ENCODE measurements at regions not wholly inside any gene's neighbourhood (a gene's known extent, or its start where the extent isn't known, plus 50 kb on each side); places are given as distances from the start of the nearest gene placed in this dataset.
"Not testable (repeated sequence)": the region's sequence is repeated elsewhere in the genome, so short reads cannot be mapped to it uniquely, and the experiment has no call there.

- no peak for DNase-seq (ENCODE audit: low read depth)
Measured at GRCh38 chr4:52374877-52375276, 284.2 kb downstream of the USP46 start.

GRCh38 chr4:52376132-52376704, 282.9 kb downstream of the USP46 start:
- H3K4me3 ChIP-seq (ENCODE audit: low read depth, low read length), result no peak overlapping the region
- DNase-seq (ENCODE audit: low read depth), result no peak
- no peaks in the 10 kb centered on the region for H3K36me3 ChIP-seq (ENCODE audit: control insufficient read depth, insufficient read depth, low read length)
- H3K27me3 ChIP-seq (ENCODE audit: control insufficient read depth, insufficient read depth, low read length), result peaks cover 3% of the 10 kb centered on the region
- TF ChIP-seq CTCF (IDR thresholded peaks at IDR 0.05; ENCODE audit: insufficient read depth, low read length, poor library complexity, severe bottlenecking), result peak; percentile 41

More at GRCh38 chr4:52374877-52375276, 284.2 kb downstream of the USP46 start:
- no peaks in the 10 kb centered on the region for H3K36me3 ChIP-seq (ENCODE audit: control insufficient read depth, insufficient read depth, low read length)
- no peak overlapping the region for H3K4me3 ChIP-seq (ENCODE audit: low read depth, low read length)
- no peak for TF ChIP-seq CTCF (IDR thresholded peaks at IDR 0.05; ENCODE audit: insufficient read depth, low read length, poor library complexity, severe bottlenecking)
- peaks cover 3% of the 10 kb centered on the region for H3K27me3 ChIP-seq (ENCODE audit: control insufficient read depth, insufficient read depth, low read length)

GRCh38 chr4:52377563-52377962, 281.5 kb downstream of the USP46 start:
- no peak for DNase-seq (ENCODE audit: low read depth)
- peaks cover 3% of the 10 kb centered on the region for H3K27me3 ChIP-seq (ENCODE audit: control insufficient read depth, insufficient read depth, low read length)
- H3K36me3 ChIP-seq (ENCODE audit: control insufficient read depth, insufficient read depth, low read length), result no peaks in the 10 kb centered on the region
- TF ChIP-seq CTCF (IDR thresholded peaks at IDR 0.05; ENCODE audit: insufficient read depth, low read length, poor library complexity, severe bottlenecking), result no peak
- H3K4me3 ChIP-seq (ENCODE audit: low read depth, low read length), result no peak overlapping the region

- no peak overlapping the region for H3K4me3 ChIP-seq (ENCODE audit: low read depth, low read length)
- TF ChIP-seq CTCF (IDR thresholded peaks at IDR 0.05; ENCODE audit: insufficient read depth, low read length, poor library complexity, severe bottlenecking), result no peak
- DNase-seq (ENCODE audit: low read depth), result no peak
- H3K27me3 ChIP-seq (ENCODE audit: control insufficient read depth, insufficient read depth, low read length), result no peaks in the 10 kb centered on the region
- H3K36me3 ChIP-seq (ENCODE audit: control insufficient read depth, insufficient read depth, low read length), result no peaks in the 10 kb centered on the region
Measured at GRCh38 chr4:52407545-52407944, 251.6 kb downstream of the USP46 start.

- no peaks in the 10 kb centered on the region for H3K36me3 ChIP-seq (ENCODE audit: control insufficient read depth, insufficient read depth, low read length)
- no peak for TF ChIP-seq CTCF (IDR thresholded peaks at IDR 0.05; ENCODE audit: insufficient read depth, low read length, poor library complexity, severe bottlenecking)
- no peaks in the 10 kb centered on the region for H3K27me3 ChIP-seq (ENCODE audit: control insufficient read depth, insufficient read depth, low read length)
- DNase-seq (ENCODE audit: low read depth), result no peak
- H3K4me3 ChIP-seq (ENCODE audit: low read depth, low read length), result no peak overlapping the region
Measured at GRCh38 chr4:52408032-52408431, 251.1 kb downstream of the USP46 start.

GRCh38 chr4:52408471-52408870, 250.6 kb downstream of the USP46 start:
- H3K4me3 ChIP-seq (ENCODE audit: low read depth, low read length), result no peak overlapping the region
- H3K36me3 ChIP-seq (ENCODE audit: control insufficient read depth, insufficient read depth, low read length), result no peaks in the 10 kb centered on the region
- TF ChIP-seq CTCF (IDR thresholded peaks at IDR 0.05; ENCODE audit: insufficient read depth, low read length, poor library complexity, severe bottlenecking), result no peak
- no peaks in the 10 kb centered on the region for H3K27me3 ChIP-seq (ENCODE audit: control insufficient read depth, insufficient read depth, low read length)
- DNase-seq (ENCODE audit: low read depth), result no peak

GRCh38 chr4:52409766-52410165, 249.3 kb downstream of the USP46 start:
- H3K27me3 ChIP-seq (ENCODE audit: control insufficient read depth, insufficient read depth, low read length); DNase-seq (ENCODE audit: low read depth); H3K4me3 ChIP-seq (ENCODE audit: low read depth, low read length); H3K36me3 ChIP-seq (ENCODE audit: control insufficient read depth, insufficient read depth, low read length): not testable (repeated sequence)
